CD4-positive, alpha-beta T cell treated with Interleukin-1 beta for 1 hour (primary cell): ENCODE measurements at regions not wholly inside any gene's neighbourhood (a gene's known extent, or its start where the extent isn't known, plus 50 kb on each side); places are given as distances from the start of the nearest gene placed in this dataset.

Experiments
- DNase-seq, 2 donors: peaks; one replicate each; pipeline ENCODE4 v3.0.0-alpha.2; 2020 to 2022

DNA sequence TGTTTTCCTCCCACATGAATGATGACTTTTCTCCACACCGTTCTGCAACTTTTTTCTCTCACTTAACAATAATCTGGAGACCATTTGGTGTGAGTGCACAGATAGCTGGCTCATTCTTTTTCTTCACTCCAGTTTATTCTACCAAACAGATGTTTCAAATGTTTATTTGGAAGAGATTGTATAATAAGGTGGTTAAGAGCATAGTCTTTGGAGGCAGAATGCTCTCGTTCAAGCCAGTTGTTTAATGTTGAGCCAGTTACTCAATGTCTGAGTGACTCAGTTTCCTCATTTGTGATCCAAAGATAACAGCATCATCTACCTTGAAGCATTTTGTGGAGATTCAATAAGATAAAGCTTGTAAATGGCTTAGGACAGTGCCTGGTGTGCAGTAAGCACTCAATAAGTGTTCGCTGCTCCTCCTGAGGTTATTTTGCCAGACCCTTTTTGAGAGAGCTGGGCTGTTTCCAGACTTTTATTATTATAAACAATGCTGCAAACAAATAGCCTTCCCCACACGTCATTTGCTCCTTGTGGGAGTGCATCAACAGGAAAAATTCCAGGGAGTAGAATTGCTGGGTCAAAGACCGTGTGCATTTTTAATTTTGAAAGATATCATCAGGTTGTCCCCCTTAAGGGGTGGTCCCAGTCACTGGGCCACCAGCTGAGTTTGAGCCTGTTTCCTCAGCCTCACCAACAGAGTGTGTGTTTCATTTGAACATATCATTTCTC is 70.6 kb downstream of the VEGFA start:
- DNase-seq = no peak

DNA sequence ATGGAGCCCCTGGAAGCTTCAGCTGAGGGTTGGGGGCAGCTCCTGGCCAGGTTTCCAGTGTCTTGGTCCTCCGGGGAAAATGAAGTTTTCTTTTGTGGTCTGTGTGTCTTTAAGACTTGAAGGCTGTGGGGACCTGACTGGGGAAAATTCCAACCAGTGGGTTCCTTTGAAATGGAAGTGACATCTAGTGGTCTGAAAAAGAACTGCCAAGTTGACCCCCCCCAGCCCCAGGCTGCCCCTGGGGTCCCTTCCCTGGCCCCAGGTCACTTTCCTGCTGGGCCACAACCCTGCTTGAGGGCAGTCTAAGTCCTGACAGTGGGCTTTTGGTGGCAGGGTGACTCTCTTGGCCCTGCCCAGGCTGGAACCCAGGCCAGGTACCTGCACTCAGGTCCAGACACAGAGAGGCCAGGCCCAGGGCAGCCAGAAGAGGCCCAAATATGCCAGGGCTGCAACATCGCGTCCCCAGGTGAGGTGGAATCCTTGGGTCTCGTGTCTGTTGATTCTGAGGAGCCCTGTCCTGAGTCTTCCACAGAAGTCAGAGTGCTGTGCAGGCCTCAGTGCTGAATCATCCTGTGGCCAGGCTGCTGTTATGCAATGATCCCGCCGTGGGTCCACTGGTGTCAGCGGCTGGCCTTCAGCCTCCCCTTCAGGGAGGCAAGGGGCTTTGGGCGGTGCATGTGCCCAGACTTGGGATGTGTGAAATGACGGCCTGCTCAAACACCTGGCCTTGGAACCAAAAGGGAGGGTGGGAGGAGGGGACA is 68.4 kb downstream of the VEGFA start:
- DNase-seq = peak; percentile 2 to 30

DNA sequence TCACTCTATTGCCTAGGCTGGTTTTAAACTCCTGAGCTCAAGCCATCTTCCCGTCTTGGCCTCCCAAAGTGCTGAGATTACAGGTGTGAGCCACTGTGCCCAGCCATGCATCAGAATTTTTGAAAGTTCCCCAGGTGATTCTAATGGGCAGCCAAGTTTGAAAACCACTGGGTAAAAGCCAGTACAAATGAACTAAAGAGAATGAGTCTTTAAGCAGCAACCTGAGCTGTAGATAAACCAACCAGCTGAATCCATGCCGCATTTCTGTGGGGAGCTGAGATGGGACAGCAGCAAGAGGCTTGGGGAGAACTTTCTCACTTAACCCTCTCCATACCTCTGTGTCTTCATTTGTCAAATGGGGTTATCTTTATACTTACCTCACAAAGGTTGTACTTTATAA is 67.5 kb downstream of the VEGFA start:
- DNase-seq = no peak

DNA sequence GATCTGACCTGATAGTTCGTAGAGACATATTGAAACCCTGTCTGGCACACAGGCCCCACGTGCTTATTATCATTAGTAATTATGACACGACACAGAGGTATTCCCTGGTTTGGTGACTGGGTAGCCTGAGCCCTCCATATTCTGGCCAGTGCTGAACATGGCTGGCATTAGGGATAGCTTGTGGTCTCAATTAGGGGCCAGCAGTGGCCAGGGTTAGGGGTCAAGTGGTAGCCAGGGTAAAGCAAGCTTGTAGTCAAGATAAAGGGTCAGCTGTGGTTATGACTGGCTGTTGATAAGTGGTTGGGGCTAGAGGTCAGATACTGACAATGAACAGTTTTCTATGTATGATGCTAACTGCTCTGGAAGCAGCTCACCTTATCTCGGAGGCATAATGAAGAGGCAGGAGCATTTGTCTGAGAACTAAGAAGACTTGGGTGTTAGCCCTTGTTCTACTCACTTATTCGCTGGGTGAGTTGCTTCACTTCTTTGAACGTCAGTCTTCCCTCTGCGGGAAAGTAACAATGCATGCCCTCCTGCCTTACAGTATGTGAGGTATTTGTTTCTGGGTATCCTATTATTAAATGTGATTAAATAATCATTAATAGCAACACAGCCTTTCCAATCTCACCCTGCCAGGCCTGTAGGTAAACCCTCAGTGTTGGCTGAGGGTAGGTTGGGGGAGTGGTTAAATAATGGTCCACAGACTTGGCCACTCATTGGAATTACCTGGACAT is 66.7 kb downstream of the VEGFA start:
- no peak for DNase-seq
